HG03196 (cell line): ENCODE measurements at regions not wholly inside any gene's neighbourhood (a gene's known extent, or its start where the extent isn't known, plus 50 kb on each side); places are given as distances from the start of the nearest gene placed in this dataset.

Experiments
- ATAC-seq: cut with Tn5 transposase; IDR thresholded peaks from one replicate; pipeline ENCODE4 v1.9.1; 2021; ENCODE audit not compliant: unreplicated experiment

GRCh38 chr3:158961911-158962310 is 160.1 kb downstream of the MFSD1 start:
- ATAC-seq, result no peak

DNA sequence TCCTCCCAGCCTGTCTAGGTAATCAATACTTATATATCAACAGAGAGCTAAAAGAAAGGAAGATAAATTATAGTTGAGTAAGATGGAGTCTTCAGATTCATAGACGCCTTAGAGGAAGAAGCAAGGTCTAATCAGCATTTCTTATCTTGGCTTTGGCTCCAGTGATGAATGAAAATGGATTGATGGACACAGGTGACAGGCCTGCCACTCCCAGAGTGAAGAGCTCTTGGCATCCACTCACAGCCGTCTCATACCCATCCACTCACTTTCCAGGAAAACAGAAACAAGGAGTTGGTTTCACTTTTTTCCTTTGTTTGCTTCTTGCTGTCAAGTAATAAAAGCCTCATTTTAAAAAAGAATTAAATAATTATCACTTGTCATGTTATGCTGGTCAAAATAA is 168.2 kb downstream of the MFSD1 start:
- ATAC-seq, result no peak

- no peak for ATAC-seq
Observed at GRCh38 chr3:158974904-158975303, 173.1 kb downstream of the MFSD1 start.

- no peak for ATAC-seq
Observed at GRCh38 chr3:158976966-158977365, 175.1 kb downstream of the MFSD1 start.

- ATAC-seq, result no peak
Observed at GRCh38 chr3:158977497-158977896, 175.6 kb downstream of the MFSD1 start.

DNA sequence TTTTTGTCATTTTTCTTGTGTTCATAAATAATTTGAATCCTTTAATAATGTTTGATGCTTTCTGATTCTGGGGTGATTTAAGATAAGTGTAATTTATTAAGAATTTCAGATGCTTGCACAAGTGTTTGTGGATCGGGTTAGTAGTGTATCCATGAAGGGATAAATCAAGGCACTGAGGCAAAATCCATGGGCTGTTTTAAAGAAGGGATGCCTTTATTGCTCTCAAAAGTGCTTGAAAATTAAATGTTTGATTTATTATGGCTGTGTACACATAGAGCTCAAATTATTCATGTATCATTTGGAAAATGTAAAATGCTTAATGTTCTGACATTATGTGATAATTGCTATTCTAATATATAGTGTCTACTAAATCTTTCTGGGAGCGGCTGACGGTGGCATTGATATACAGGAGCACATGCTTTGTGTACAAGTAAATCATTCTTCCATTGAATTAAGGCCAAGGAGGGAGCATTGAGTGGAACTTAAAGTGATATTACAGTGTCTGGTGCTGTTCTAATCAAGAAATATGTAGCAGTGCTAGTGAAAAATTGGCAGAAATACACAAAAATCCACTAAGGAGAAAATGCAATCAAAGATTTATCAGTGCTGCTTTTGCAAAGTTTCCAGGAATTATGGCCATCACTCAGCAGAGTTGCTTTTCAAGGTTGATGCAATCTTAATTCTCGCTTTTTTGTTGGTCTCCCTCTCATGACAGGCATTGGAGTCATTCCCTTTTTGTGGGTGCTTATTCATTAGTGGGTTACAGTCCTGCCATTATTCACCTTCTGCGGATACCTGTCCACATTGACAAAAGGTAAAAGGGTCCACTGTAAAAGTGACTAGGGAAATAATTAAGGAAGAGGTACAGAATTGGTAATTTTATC is 181.6 kb downstream of the MFSD1 start:
- ATAC-seq, result no peak

- no peak for ATAC-seq
Observed at GRCh38 chr3:158991146-158991705, 189.4 kb downstream of the MFSD1 start.

DNA sequence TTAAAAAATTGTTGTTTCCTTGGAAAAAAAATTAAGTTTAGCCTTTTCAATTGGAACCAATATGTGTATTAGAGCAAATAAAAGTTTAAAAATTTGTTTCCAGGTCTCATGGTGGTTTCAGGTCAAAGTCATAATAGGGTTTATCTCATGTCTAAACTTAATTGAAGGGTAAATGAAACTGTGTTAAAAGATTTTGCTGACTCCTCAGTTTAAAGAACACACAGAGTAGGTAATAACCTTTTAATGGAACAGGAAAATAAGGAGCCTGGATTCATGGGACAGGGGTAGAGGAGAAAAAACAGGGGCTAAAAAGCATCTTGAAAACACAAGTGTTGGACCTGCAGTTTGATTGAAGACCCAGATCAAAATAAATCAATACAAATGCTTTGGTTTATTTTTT is 190.6 kb downstream of the MFSD1 start:
- ATAC-seq, result no peak

DNA sequence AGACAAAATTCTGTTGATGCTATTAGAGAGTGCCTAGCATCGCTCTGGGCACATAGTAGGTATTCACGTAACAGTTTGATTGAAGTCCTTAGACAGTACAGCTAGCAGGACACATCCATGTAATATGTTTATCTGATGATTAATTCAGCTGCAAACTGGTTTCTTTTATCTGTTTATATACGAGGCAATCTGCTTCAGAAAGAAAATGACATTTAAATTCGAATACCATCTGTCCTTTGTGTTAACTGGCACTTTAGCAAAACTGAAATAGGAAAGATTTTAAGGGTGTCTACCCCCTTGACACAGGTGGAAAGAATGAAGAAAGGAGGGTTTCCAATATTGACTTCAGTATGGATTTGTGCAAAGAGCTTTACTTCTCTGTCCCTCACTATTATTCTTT is 192.5 kb downstream of the MFSD1 start:
- no peak for ATAC-seq

DNA sequence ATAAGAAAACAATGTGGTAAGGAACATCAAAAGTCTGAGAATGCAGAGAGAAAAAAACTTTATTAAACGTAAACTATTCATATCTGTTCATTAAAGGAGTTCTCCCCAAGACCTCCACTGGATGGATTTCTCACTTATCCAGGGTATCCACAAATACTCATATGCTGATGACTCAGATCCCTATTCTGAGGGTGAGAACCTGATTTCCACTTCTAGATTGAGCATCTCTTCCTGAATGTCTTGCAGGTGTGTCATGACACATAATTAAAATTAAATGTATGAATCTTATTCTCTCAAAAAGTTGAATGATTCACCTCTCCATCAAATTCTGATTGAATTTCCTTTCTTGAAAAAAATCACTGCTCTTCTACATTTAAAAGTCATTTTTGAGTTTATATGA is 199.9 kb downstream of the MFSD1 start:
- ATAC-seq, result no peak

DNA sequence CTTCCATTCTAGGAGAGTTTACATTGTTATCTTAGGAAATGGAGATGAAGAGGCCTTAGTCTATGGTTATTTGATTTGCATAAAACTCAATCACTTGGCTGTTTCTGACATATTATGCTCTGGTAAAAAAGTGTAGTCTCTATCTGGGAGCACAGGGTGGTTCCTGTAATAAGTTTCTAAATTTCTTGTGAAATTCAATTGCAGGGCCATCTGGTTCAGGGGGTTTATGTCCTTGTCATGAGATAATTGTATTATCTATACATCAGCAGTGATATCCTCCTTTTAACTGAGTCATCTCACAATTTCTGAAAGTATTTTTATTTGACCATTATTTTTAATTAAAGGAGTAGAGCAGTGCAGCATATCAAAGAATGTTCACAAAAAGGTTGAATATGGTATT is 203.3 kb downstream of the MFSD1 start:
- ATAC-seq, result no peak

- ATAC-seq, result no peak
Observed at GRCh38 chr3:159007331-159007730, 205.5 kb downstream of the MFSD1 start.

GRCh38 chr3:159008401-159008800 is 206.5 kb downstream of the MFSD1 start:
- ATAC-seq, result no peak

DNA sequence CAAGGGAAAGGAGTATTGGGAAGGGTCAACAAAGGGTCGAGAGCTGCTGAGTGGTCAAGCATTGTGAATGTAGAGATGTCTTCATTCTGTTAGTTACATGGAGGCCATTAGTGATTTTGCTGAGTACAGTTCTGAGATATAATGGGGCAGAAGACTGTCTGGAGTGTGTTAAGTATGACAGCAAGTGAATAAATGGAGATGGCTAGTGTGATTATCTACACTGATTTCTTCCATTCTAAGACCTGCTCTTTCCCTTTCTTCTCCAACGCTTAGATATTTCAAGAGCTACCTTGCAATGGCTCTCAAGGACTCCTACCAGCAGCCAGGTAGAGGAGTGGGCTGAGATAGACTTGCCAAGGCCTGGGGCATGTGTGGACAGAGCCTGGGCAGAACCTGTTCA is 216.5 kb downstream of the MFSD1 start:
- ATAC-seq, result no peak

DNA sequence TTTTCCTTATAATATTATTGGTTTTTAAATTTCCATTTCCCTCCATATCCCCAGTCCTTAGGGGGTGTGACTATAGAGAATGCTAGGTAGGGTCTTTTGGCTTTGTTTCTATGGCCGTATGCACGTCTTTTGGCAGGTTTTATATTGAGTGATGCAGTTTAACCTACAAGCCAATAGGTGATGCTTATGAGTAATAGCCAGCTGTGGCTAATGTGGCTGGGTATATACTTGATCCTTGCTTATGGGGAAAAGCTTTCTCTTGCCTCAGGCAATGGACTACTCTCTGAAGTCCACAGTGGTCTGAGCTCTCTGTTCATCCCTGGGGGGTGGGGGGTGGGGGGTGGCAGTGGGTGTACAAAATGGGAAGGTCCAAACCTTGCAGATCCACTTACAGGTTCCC is 223.9 kb downstream of the MFSD1 start:
- no peak for ATAC-seq

GRCh38 chr3:159026510-159026909 is 224.7 kb downstream of the MFSD1 start:
- no peak for ATAC-seq

DNA sequence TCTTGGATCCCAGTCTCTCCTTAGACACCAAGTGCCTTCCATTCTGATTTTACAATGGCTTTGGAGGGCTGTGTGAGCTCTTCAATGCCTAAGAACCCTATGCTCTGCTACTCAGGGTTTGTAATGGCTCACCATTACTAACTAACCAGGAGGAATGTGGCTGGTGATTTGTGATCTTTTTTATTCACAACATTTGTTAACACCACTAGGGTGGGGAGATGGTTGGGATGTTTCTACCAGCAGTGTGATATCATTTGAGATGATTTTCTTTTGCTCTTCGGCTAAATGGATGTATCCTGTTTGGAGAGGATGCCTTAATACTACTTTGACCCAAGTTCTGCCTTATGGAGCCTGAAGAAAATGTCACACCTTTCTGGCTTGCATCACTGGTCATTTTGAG is 226.9 kb downstream of the MFSD1 start:
- no peak for ATAC-seq

DNA sequence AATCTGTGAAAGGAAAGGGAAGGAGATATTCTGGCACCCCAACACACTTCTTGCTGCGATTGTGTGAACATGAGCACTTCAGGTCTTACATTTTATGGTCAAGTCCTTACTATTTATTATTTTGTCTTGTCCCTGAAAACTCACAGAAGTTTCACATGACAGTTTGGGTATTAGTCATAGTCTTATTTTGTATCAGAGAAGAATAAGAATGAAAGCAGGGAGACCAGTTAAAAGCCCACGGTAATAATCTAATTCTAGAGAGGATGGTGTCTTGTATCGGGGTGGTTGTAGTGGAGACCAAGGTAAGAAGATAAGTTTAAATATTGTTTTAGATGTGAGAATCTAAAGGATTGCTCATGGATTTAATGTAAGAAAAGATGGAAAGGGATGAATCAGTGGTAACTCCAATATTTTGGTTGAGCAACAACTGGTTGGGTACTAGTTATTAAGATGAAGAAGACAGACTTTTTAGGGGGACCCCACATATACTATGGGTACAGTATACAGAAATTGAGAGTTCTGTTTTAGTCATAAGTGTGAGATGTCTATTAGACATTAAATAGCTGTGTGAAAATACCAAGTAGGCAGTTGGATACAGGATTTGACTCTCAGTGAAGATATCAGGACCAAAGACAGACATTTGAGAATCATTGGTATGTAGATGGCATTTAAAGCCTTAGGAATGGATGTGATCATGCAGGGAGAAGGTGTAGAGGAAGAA is 227.6 kb downstream of the MFSD1 start:
- no peak for ATAC-seq

GRCh38 chr3:159030138-159030670 is 228.3 kb downstream of the MFSD1 start:
- ATAC-seq, result no peak

GRCh38 chr3:159030886-159031679 is 229.2 kb downstream of the MFSD1 start:
- ATAC-seq, result no peak

DNA sequence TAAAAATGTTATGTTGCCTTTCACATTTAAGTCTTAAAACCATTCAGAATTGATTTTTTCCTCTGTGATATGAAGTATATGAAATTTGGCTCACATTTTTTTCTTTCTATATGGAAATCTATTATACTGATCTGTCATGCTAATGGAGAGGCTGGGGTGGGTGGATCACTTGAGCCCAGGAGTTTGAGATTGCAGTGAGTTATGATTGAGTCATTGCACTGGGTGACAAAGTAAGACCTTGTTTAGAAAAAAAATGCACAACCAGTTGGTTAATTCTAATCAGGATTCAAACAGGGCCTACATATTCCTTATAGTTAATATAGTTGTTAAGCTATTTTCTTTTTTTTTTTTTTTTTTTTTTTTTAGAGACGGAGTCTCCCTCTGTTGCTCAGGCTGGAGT is 230.5 kb downstream of the MFSD1 start:
- ATAC-seq, result no peak
